CD14-positive monocyte (primary cell): ENCODE measurements at regions not wholly inside any gene's neighbourhood (a gene's known extent, or its start where the extent isn't known, plus 50 kb on each side); places are given as distances from the start of the nearest gene placed in this dataset.

Source experiments
- DNase-seq, 3 donors: peaks; one replicate each; pipeline ENCODE4 v3.0.0-alpha.2; 2011 to 2022
- H2AFZ ChIP-seq: 2 replicates; pipeline ENCODE4 v1.6.0; 2012; ENCODE audit warnings: mild to moderate bottlenecking, low read depth, low read length, inconsistent platforms; ENCODE audit not compliant: insufficient read depth, poor library complexity, severe bottlenecking
- H3K27ac ChIP-seq, 2 donors: 1 replicate in 1 of 2; 2 replicates in 1 of 2; pipeline ENCODE4 v1.5.1; 2012 to 2013; ENCODE audit warnings: low read length in 2 of 2, control low read depth in 1 of 2, inconsistent platforms in 1 of 2, low read depth in 1 of 2, mild to moderate bottlenecking in 1 of 2
- H3K27me3 ChIP-seq, 2 donors: one replicate each; pipeline versions ENCODE4 v1.6.0 to v1.6.1; 2011 to 2013; ENCODE audit warnings: low read length in 2 of 2; ENCODE audit not compliant: control insufficient read depth in 2 of 2, insufficient read depth in 2 of 2
- H3K36me3 ChIP-seq, 2 donors: replicated peaks in 1 of 2; 1 replicate in 1 of 2; 2 replicates in 1 of 2; pipeline versions ENCODE4 v1.5.1 to v1.6.1; 2012 to 2013; ENCODE audit warnings: low read length in 2 of 2, control low read depth in 1 of 2, inconsistent platforms in 1 of 2, mild to moderate bottlenecking in 1 of 2; ENCODE audit not compliant: insufficient read depth in 2 of 2, control insufficient read depth in 1 of 2
- H3K4me1 ChIP-seq, 2 donors: 1 replicate in 1 of 2; 2 replicates in 1 of 2; pipeline versions ENCODE4 v1.5.1 to v1.6.1; 2012 to 2013; ENCODE audit warnings: low read length in 2 of 2, control low read depth in 1 of 2, inconsistent platforms in 1 of 2, mild to moderate bottlenecking in 1 of 2, moderate library complexity in 1 of 2; ENCODE audit not compliant: insufficient read depth in 2 of 2, control insufficient read depth in 1 of 2
- H3K4me2 ChIP-seq: replicated peaks from 2 replicates; pipeline ENCODE3; 2012; ENCODE audit warnings: low read length, moderate library complexity, mild to moderate bottlenecking; ENCODE audit not compliant: poor library complexity, severe bottlenecking; ENCODE audit errors: extremely low read depth
- H3K4me3 ChIP-seq, 3 experiments: fragments of 200-600 bp in 1 of 3; sonication (generic) in 1 of 3; replicated peaks in 1 of 3; 1 replicate in 2 of 3; 2 replicates in 1 of 3; pipeline ENCODE4 v1.5.1; 2011 to 2013; ENCODE audit warnings: low read length in 3 of 3, mild to moderate bottlenecking in 3 of 3, control low read depth in 2 of 3, low read depth in 2 of 3, inconsistent platforms in 1 of 3, moderate library complexity in 1 of 3
- H3K79me2 ChIP-seq: 2 replicates; pipeline ENCODE4 v1.6.0; 2012; ENCODE audit warnings: mild to moderate bottlenecking, control low read depth, inconsistent platforms, low read length, moderate library complexity; ENCODE audit not compliant: insufficient read depth
- H3K9ac ChIP-seq: 2 replicates; pipeline ENCODE4 v1.6.0; 2017; ENCODE audit warnings: low read length, mild to moderate bottlenecking; ENCODE audit not compliant: insufficient read depth, poor library complexity, severe bottlenecking
- H3K9me3 ChIP-seq, 2 donors: replicated peaks in 1 of 2; 1 replicate in 1 of 2; 2 replicates in 1 of 2; pipeline versions ENCODE4 v1.5.1 to v1.6.1; 2012 to 2013; ENCODE audit warnings: low read length in 2 of 2, control low read depth in 1 of 2; ENCODE audit not compliant: control insufficient read depth in 1 of 2, insufficient read depth in 1 of 2
- H4K20me1 ChIP-seq: 2 replicates; pipeline ENCODE4 v1.6.0; 2012; ENCODE audit warnings: mild to moderate bottlenecking, low read length, control low read depth, moderate library complexity; ENCODE audit not compliant: insufficient read depth
- H3K27ac Mint-ChIP-seq, 7 donors: one replicate each; pipeline ENCODE4 v1.8.0; 2020; ENCODE audit warnings: mild to moderate bottlenecking in 7 of 7, mixed read lengths in 7 of 7, moderate library complexity in 6 of 7, inconsistent platforms in 2 of 7
- H3K27me3 Mint-ChIP-seq, 3 donors: one replicate each; pipeline ENCODE4 v1.8.0; 2021 to 2022; ENCODE audit warnings: low read depth in 3 of 3, mild to moderate bottlenecking in 3 of 3, mixed read lengths in 3 of 3, moderate library complexity in 3 of 3, inconsistent platforms in 1 of 3
- H3K36me3 Mint-ChIP-seq, 2 donors: one replicate each; pipeline ENCODE4 v1.8.0; 2020; ENCODE audit warnings: mixed read lengths in 2 of 2, inconsistent platforms in 1 of 2, mild to moderate bottlenecking in 1 of 2
- H3K4me1 Mint-ChIP-seq: one replicate; pipeline ENCODE4 v1.8.0; 2020; ENCODE audit warnings: mild to moderate bottlenecking, mixed read lengths
- H3K4me3 Mint-ChIP-seq, 2 donors: one replicate each; pipeline ENCODE4 v1.8.0; 2020; ENCODE audit warnings: mild to moderate bottlenecking in 2 of 2, mixed read lengths in 2 of 2, moderate library complexity in 1 of 2
- H3K9me3 Mint-ChIP-seq, 7 donors: one replicate each; pipeline ENCODE4 v1.8.0; 2020 to 2022; ENCODE audit warnings: mixed read lengths in 7 of 7, mild to moderate bottlenecking in 6 of 7, moderate library complexity in 6 of 7, inconsistent platforms in 2 of 7
- WGBS: methylation state at CpG from one replicate; pipeline ENCODE4 v1.1.5; 2013; ENCODE audit warnings: missing lambda C conversion rate; ENCODE audit not compliant: insufficient coverage; 5-methylcytosine and 5-hydroxymethylcytosine counted together
- intact Hi-C, 2 donors: fragments of 100-400 bp; cut with micrococcal nuclease; formaldehyde crosslinking; loops; one replicate each; pipeline versions ENCODE4 v1.15.0 to v1.15.1; 2023
- TF ChIP-seq, protein P1 (sequence below): fragments of 200-600 bp; IDR thresholded peaks from one replicate; pipeline ENCODE4 v1.8.0; 2022; ENCODE audit warnings: antibody characterized with exemption, mild to moderate bottlenecking

DNA sequence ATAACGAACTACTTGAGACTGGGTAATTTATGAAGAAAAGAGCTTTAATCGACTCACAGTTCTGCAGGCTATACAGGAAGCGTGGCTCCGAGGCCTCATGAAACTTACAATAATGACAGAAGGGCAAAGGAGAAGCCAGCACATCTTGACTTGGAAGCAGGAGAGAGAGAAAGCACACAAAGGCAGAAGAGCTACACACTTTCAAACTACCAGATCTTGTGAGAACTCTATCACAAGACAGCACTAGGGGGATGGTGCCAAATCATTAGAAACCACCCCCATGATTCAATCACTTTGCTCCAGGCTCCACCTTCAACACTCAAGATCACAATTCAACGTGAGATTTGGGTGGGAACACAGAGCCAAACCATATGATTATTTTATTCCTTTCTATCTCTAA lies 655.9 kb upstream of the SYT4 start:
- H3K9me3 ChIP-seq, result no peaks in the 10 kb centered on the region
- H4K20me1 ChIP-seq, result no peaks in the 10 kb centered on the region
- no peak for DNase-seq
- H3K36me3 ChIP-seq, result no peaks in the 10 kb centered on the region
- no peaks in the 10 kb centered on the region for H3K4me1 Mint-ChIP-seq
- no peak overlapping the region for H3K27ac ChIP-seq
- H2AFZ ChIP-seq, result no peak overlapping the region
- H3K27me3 Mint-ChIP-seq, result peaks cover 0 to 2% (median 0%) of the 10 kb centered on the region in 3 donors
- intact Hi-C loops, result no loop called here
- H3K4me2 ChIP-seq, result no peak overlapping the region
- WGBS, result 96% methylated on average over 3 of the region's 5 CpGs
- no peak overlapping the region for H3K27ac Mint-ChIP-seq
- no peaks in the 10 kb centered on the region for H3K79me2 ChIP-seq
- H3K4me1 ChIP-seq, result no peaks in the 10 kb centered on the region
- no peaks in the 10 kb centered on the region for H3K36me3 Mint-ChIP-seq
- TF ChIP-seq, protein P1, sequence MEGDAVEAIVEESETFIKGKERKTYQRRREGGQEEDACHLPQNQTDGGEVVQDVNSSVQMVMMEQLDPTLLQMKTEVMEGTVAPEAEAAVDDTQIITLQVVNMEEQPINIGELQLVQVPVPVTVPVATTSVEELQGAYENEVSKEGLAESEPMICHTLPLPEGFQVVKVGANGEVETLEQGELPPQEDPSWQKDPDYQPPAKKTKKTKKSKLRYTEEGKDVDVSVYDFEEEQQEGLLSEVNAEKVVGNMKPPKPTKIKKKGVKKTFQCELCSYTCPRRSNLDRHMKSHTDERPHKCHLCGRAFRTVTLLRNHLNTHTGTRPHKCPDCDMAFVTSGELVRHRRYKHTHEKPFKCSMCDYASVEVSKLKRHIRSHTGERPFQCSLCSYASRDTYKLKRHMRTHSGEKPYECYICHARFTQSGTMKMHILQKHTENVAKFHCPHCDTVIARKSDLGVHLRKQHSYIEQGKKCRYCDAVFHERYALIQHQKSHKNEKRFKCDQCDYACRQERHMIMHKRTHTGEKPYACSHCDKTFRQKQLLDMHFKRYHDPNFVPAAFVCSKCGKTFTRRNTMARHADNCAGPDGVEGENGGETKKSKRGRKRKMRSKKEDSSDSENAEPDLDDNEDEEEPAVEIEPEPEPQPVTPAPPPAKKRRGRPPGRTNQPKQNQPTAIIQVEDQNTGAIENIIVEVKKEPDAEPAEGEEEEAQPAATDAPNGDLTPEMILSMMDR, result no peak
- H3K4me3 ChIP-seq, result no peak overlapping the region
- H3K9me3 Mint-ChIP-seq, result peaks cover 0 to 2% (median 0%) of the 10 kb centered on the region in 7 donors
- no peaks in the 10 kb centered on the region for H3K27me3 ChIP-seq
- H3K9ac ChIP-seq, result no peak overlapping the region
- H3K4me3 Mint-ChIP-seq, result no peak overlapping the region

DNA sequence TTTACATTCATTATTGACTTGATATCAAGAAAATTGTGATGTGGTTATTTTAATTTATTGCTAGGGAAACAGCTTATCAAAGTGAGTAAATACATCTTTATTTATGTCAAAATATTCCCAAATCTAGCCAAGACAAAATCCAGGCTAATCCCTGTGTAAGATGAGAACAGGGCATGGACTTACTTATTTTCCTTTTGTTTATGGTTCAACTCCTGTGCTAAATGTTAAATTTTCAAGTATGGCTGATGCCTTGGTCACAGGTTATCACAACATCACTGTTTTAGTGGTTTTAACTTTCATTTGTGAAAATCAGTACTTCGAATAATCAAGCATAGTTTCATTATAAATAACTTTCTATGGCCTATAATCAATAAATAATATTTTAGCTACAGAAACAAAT lies 657.0 kb upstream of the SYT4 start:
- no peak overlapping the region for H3K4me3 ChIP-seq
- H3K27me3 Mint-ChIP-seq, result peaks cover 0 to 2% (median 0%) of the 10 kb centered on the region in 3 donors
- intact Hi-C loops, result no loop called here
- TF ChIP-seq, protein P1, result no peak
- H3K27ac Mint-ChIP-seq, result no peak overlapping the region
- H3K27me3 ChIP-seq, result no peaks in the 10 kb centered on the region
- no CpG with 5 or more reads among the region's 1 CpG for WGBS
- no peaks in the 10 kb centered on the region for H3K4me1 Mint-ChIP-seq
- H2AFZ ChIP-seq, result no peak overlapping the region
- no peak overlapping the region for H3K27ac ChIP-seq
- H4K20me1 ChIP-seq, result no peaks in the 10 kb centered on the region
- H3K36me3 Mint-ChIP-seq, result no peaks in the 10 kb centered on the region
- no peak overlapping the region for H3K9ac ChIP-seq
- H3K36me3 ChIP-seq, result no peaks in the 10 kb centered on the region
- H3K79me2 ChIP-seq, result no peaks in the 10 kb centered on the region
- no peaks in the 10 kb centered on the region for H3K9me3 ChIP-seq
- no peak overlapping the region for H3K4me2 ChIP-seq
- H3K4me3 Mint-ChIP-seq, result no peak overlapping the region
- H3K4me1 ChIP-seq, result no peaks in the 10 kb centered on the region
- DNase-seq, result no peak
- H3K9me3 Mint-ChIP-seq, result peaks cover 0 to 2% (median 0%) of the 10 kb centered on the region in 7 donors
